ENCODE measurements at regions not wholly inside any gene's neighbourhood (a gene's known extent, or its start where the extent isn't known, plus 50 kb on each side); places are given as distances from the start of the nearest gene placed in this dataset.

DNA sequence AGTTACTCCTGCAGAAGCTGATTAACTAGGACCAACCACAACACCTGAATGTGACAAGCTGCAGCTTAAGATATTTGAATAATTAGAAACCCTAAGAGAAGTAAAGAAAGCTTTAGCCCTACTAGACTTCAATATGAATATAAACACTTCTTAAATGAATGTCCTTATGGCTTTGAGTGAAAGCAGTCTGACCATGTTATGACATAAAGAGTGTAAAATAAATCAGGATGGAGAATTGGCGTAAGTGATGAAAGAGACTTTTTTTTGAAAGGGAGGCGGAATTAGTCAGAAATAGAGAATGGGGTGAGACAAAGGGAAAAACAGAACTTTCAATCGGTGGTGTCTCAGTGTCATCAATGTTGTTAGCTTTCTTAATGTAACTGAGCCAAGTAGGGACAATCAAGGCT is 117.2 kb upstream of the MAGEB16 start:
- intact Hi-C loops (cut with micrococcal nuclease; ENCODE audit: unreplicated experiment) (no loop called here), in situ Hi-C loops (cut with HindIII; ENCODE audit: low pct_unique_long_range_greater_than_20kb, low sequenced_read_pairs) (no loop called here)
- Histone ChIP-seq H3K4me3 (ENCODE audit: low read depth in 2 of 2, low read length in 2 of 2) (no peak overlapping the region), H3K4me1 (ENCODE audit: control insufficient read depth, insufficient read depth, low read length) (no peaks in the 10 kb centered on the region), H3K36me3 (ENCODE audit: control insufficient read depth, insufficient read depth, low read length) (no peaks in the 10 kb centered on the region), H3K27ac (ENCODE audit: low read length) (no peak overlapping the region), H3K27me3 (ENCODE audit: control insufficient read depth, insufficient read depth, low read length) (no peaks in the 10 kb centered on the region), H3K9me3 (ENCODE audit: control insufficient read depth, insufficient read depth, low read depth, low read length) (no peaks in the 10 kb centered on the region)
- ChIA-PET CTCF (no interaction called here), POLR2A (no interaction called here)
- DNase-seq (ENCODE audit: low read depth, low spot score) (no peak), ATAC-seq (no peak)
- BruUV-seq (replicated peaks): no TSS peak
- TF ChIP-seq POLR2AphosphoS5 (IDR thresholded peaks at IDR 0.05; ENCODE audit: low read depth, low read length): no peak
- no peak for TF ChIP-seq TCF7L2 (IDR thresholded peaks at IDR 0.05; ENCODE audit: low read depth, low read length)
- TF ChIP-seq, protein P1, sequence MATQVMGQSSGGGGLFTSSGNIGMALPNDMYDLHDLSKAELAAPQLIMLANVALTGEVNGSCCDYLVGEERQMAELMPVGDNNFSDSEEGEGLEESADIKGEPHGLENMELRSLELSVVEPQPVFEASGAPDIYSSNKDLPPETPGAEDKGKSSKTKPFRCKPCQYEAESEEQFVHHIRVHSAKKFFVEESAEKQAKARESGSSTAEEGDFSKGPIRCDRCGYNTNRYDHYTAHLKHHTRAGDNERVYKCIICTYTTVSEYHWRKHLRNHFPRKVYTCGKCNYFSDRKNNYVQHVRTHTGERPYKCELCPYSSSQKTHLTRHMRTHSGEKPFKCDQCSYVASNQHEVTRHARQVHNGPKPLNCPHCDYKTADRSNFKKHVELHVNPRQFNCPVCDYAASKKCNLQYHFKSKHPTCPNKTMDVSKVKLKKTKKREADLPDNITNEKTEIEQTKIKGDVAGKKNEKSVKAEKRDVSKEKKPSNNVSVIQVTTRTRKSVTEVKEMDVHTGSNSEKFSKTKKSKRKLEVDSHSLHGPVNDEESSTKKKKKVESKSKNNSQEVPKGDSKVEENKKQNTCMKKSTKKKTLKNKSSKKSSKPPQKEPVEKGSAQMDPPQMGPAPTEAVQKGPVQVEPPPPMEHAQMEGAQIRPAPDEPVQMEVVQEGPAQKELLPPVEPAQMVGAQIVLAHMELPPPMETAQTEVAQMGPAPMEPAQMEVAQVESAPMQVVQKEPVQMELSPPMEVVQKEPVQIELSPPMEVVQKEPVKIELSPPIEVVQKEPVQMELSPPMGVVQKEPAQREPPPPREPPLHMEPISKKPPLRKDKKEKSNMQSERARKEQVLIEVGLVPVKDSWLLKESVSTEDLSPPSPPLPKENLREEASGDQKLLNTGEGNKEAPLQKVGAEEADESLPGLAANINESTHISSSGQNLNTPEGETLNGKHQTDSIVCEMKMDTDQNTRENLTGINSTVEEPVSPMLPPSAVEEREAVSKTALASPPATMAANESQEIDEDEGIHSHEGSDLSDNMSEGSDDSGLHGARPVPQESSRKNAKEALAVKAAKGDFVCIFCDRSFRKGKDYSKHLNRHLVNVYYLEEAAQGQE (IDR thresholded peaks at IDR 0.05; ENCODE audit: insufficient read depth in 1 of 2, low read depth in 2 of 2, low read length in 1 of 2): no peak
- TF ChIP-seq SIN3A (IDR thresholded peaks at IDR 0.05; ENCODE audit: borderline replicate concordance, insufficient read depth, low read depth, low read length): no peak

DNA sequence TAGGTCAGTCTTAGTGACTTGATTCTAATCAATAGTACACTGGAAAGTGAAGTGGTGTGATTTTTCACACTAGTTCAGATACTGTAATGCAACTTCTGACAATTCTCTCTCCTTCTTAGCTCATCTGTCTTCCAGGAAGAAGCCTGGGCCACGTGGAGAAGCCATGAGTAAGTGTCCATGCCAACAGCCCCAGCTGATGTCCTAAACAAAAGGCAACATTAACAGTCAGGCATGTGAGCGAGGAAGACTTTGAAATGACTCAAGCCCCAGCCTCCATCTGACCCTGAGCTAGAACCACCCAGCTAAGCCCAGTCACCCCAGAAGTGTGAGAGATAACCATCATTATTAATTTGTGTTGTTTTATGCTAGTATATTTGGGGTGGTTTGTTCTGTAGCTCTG is 115.7 kb upstream of the MAGEB16 start:
- Histone ChIP-seq H3K4me3 (ENCODE audit: low read depth in 2 of 2, low read length in 2 of 2) (no peak overlapping the region), H3K4me1 (ENCODE audit: control insufficient read depth, insufficient read depth, low read length) (no peaks in the 10 kb centered on the region), H3K9me3 (ENCODE audit: control insufficient read depth, insufficient read depth, low read depth, low read length) (no peaks in the 10 kb centered on the region), H3K27me3 (ENCODE audit: control insufficient read depth, insufficient read depth, low read length) (no peaks in the 10 kb centered on the region), H3K27ac (ENCODE audit: low read length) (no peak overlapping the region), H3K36me3 (ENCODE audit: control insufficient read depth, insufficient read depth, low read length) (no peaks in the 10 kb centered on the region)
- no TSS peak for BruUV-seq (replicated peaks)
- ChIA-PET POLR2A (no interaction called here), CTCF (no interaction called here)
- ATAC-seq (no peak), DNase-seq (ENCODE audit: low read depth, low spot score) (no peak)
- intact Hi-C loops (cut with micrococcal nuclease; ENCODE audit: unreplicated experiment): no loop called here
- in situ Hi-C loops (cut with HindIII; ENCODE audit: low pct_unique_long_range_greater_than_20kb, low sequenced_read_pairs): no loop called here
- TF ChIP-seq TCF7L2 (IDR thresholded peaks at IDR 0.05; ENCODE audit: low read depth, low read length): no peak

DNA sequence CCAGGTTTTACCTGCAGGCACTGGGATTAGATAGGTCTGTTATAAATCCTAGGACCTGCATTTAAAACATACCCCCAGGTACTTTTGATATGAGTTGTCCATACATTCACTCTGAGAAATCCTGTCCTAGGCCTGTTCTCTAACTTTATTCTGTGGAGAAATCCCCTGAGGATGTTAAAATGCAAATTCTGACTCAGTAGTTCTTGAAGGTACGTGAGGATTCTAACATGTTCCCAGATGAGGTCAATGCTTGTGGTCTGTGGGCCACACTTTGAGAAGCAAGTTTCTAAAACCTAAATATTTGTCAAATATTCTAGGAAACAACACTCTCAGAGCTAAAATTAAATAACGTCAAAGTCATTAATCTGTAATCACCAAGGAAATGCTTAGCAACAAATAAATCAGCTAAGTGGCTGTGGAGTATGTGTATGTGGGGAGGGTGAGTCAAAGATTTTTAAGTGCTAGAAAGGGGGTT is 101.3 kb upstream of the MAGEB16 start:
- no peak overlapping the region for H3K27ac ChIP-seq (ENCODE audit: low read length)
- in situ Hi-C loops (cut with HindIII; ENCODE audit: low pct_unique_long_range_greater_than_20kb, low sequenced_read_pairs) (no loop called here), intact Hi-C loops (cut with micrococcal nuclease; ENCODE audit: unreplicated experiment) (no loop called here)
- H3K36me3 ChIP-seq (ENCODE audit: control insufficient read depth, insufficient read depth, low read length): no peaks in the 10 kb centered on the region
- H3K4me3 ChIP-seq (ENCODE audit: low read depth in 2 of 2, low read length in 2 of 2): no peak overlapping the region
- H3K9me3 ChIP-seq (ENCODE audit: control insufficient read depth, insufficient read depth, low read depth, low read length): no peaks in the 10 kb centered on the region
- TF ChIP-seq, protein P2, sequence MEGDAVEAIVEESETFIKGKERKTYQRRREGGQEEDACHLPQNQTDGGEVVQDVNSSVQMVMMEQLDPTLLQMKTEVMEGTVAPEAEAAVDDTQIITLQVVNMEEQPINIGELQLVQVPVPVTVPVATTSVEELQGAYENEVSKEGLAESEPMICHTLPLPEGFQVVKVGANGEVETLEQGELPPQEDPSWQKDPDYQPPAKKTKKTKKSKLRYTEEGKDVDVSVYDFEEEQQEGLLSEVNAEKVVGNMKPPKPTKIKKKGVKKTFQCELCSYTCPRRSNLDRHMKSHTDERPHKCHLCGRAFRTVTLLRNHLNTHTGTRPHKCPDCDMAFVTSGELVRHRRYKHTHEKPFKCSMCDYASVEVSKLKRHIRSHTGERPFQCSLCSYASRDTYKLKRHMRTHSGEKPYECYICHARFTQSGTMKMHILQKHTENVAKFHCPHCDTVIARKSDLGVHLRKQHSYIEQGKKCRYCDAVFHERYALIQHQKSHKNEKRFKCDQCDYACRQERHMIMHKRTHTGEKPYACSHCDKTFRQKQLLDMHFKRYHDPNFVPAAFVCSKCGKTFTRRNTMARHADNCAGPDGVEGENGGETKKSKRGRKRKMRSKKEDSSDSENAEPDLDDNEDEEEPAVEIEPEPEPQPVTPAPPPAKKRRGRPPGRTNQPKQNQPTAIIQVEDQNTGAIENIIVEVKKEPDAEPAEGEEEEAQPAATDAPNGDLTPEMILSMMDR (IDR thresholded peaks at IDR 0.05): no peak
- TF ChIP-seq POLR2AphosphoS5 (IDR thresholded peaks at IDR 0.05; ENCODE audit: low read depth, low read length) (no peak), SIN3A (IDR thresholded peaks at IDR 0.05; ENCODE audit: borderline replicate concordance, insufficient read depth, low read depth, low read length) (no peak), TCF7L2 (IDR thresholded peaks at IDR 0.05; ENCODE audit: low read depth, low read length) (no peak)
- TF ChIP-seq, protein P1 (IDR thresholded peaks at IDR 0.05; ENCODE audit: insufficient read depth in 1 of 2, low read depth in 2 of 2, low read length in 1 of 2): no peak
- H3K27me3 ChIP-seq (ENCODE audit: control insufficient read depth, insufficient read depth, low read length): no peaks in the 10 kb centered on the region
- ATAC-seq: no peak
- no peaks in the 10 kb centered on the region for H3K4me1 ChIP-seq (ENCODE audit: control insufficient read depth, insufficient read depth, low read length)
- no TSS peak for BruUV-seq (replicated peaks)
- no peak for DNase-seq (ENCODE audit: low read depth, low spot score)
- POLR2A ChIA-PET: no interaction called here
- CTCF ChIA-PET: no interaction called here

Measured in Panc1 (cell line).